ENCODE measurements at regions not wholly inside any gene's neighbourhood (a gene's known extent, or its start where the extent isn't known, plus 50 kb on each side); places are given as distances from the start of the nearest gene placed in this dataset.

DNA sequence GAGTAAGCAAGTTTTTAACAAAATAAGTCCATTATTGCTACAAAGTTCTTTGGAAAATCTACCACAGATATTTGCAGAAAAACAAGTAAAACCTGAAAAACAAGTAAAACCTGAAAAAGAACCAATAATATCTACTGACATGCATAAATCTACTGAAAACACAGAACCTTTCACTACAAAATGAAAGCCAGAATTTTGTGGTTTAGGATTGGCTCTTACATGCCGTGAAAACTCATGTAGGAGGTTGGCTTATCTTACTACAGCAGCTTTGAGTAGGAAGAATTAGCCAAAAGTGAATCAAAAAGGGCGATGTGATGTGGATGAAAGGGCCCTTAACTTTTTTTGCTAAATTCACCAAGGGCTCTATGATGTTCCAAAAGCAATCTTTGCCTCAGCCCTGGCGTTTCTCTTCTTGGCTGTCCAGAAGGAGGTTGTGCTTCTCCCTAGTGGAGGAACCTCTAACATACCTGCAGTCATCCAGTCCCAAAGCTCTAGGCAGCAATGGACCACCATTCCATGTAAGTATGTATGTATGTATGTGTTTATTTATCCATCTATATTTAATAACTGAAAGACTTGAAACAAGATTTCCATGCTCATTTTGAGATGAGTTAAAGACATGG, 93.5 kb upstream of the ZNF804B start:
- CTCF ChIA-PET (ENCODE audit: partially characterized antibody), result interaction anchor here (0.9 kb wide), 1 partner anchor 31 kb away, joined by 4 read pairs; no protein-coding TSS in a partner anchor
- H3K4me2 ChIP-seq (ENCODE audit: insufficient read depth in 1 of 2, low read depth in 2 of 2, low read length in 2 of 2), result no peak overlapping the region
- TF ChIP-seq PHF8 (conservative IDR thresholded peaks at IDR 0.05; ENCODE audit: low read depth, low read length), result no peak
- no peak for TF ChIP-seq TBP (IDR thresholded peaks at IDR 0.05; ENCODE audit: low read depth, low read length)
- no peak for TF ChIP-seq RBBP5 (IDR thresholded peaks at IDR 0.05; ENCODE audit: borderline replicate concordance, low read depth, low read length)

More for the DNA sequence above, 93.5 kb upstream of the ZNF804B start:
- no peaks in the 10 kb centered on the region for H3K23me2 ChIP-seq (ENCODE audit: low read depth, low read length)
- H2AK5ac ChIP-seq (ENCODE audit: low read depth, low read length), result no peak overlapping the region
- no peak overlapping the region for H2BK12ac ChIP-seq (ENCODE audit: low read depth, low read length)
- no peak overlapping the region for H4K8ac ChIP-seq (ENCODE audit: extremely low read depth, insufficient read depth, low read length)
- H3K4ac ChIP-seq (replicated peaks; ENCODE audit: insufficient read length, low read depth, low read length), result no peak overlapping the region
- no peak overlapping the region for H4K5ac ChIP-seq (ENCODE audit: insufficient read length, low read depth, low read length)
- DNase-seq (ENCODE audit: low read depth in 1 of 2, low spot score in 2 of 2) (no peak), FAIRE-seq (no peak)
- H2BK20ac ChIP-seq (ENCODE audit: low read length), result no peak overlapping the region
- no peak overlapping the region for H3K9ac ChIP-seq (replicated peaks in 1 of 4; ENCODE audit: extremely low read depth in 1 of 4, low read depth in 3 of 4, low read length in 3 of 4)
- no peak overlapping the region for H2BK5ac ChIP-seq (ENCODE audit: low read depth, low read length)
- 80% methylated on average over 3 of the region's 3 CpGs; no CpG with 5 or more reads in 1 of the 2 experiments for WGBS, 2 experiments (ENCODE audit: extremely low coverage in 1 of 2, insufficient coverage in 1 of 2, insufficient read length in 1 of 2, insufficient replicate concordance in 2 of 2, low coverage in 1 of 2, low lambda C conversion rate in 2 of 2, missing lambda C conversion rate in 1 of 2)
- no peaks in the 10 kb centered on the region for H3K79me2 ChIP-seq (ENCODE audit: control insufficient read depth in 1 of 2, insufficient read depth in 2 of 2, low read length in 2 of 2)
- H3K4me3 ChIP-seq (ENCODE audit: extremely low read depth in 1 of 4, insufficient read depth in 2 of 4, low read depth in 3 of 4, low read length in 4 of 4), result no peak overlapping the region
- H3K23ac ChIP-seq (ENCODE audit: insufficient read length), result no peak overlapping the region
- H3K27ac ChIP-seq (ENCODE audit: low read depth, low read length), result no peak overlapping the region
- no peaks in the 10 kb centered on the region for H3K36me3 ChIP-seq (ENCODE audit: control insufficient read depth in 2 of 4, insufficient read depth in 4 of 4, low read length in 3 of 4)
- H2BK120ac ChIP-seq (replicated peaks; ENCODE audit: low read depth, low read length), result no peak overlapping the region
- H3K9me3 ChIP-seq (ENCODE audit: insufficient read depth in 2 of 2, low read depth in 1 of 2, low read length in 1 of 2), result no peaks in the 10 kb centered on the region
- POLR2A ChIA-PET (ENCODE audit: partially characterized antibody), result no interaction called here
- no peak overlapping the region for H4K91ac ChIP-seq (replicated peaks; ENCODE audit: insufficient read length, low read length)
- H4K20me1 ChIP-seq (replicated peaks in 1 of 2; ENCODE audit: control insufficient read depth in 1 of 2, insufficient read depth in 2 of 2, low read length in 2 of 2), result no peaks in the 10 kb centered on the region
- H2AFZ ChIP-seq (ENCODE audit: low read length), result no peak overlapping the region
- H3K18ac ChIP-seq (ENCODE audit: extremely low read depth, low read length), result no peak overlapping the region
- H3K27me3 ChIP-seq (replicated peaks in 1 of 4; ENCODE audit: control insufficient read depth in 3 of 4, extremely low read depth in 1 of 4, insufficient read depth in 3 of 4, low read length in 3 of 4), result no peaks in the 10 kb centered on the region
- no peak overlapping the region for H3K14ac ChIP-seq (ENCODE audit: insufficient read length)
- H3K56ac ChIP-seq (replicated peaks; ENCODE audit: insufficient read length, low read depth, low read length), result no peak overlapping the region
- no peak overlapping the region for H2BK15ac ChIP-seq (ENCODE audit: low read length)
- no peaks in the 10 kb centered on the region for H3K79me1 ChIP-seq (ENCODE audit: low read depth, low read length)
- H3K4me1 ChIP-seq (replicated peaks in 1 of 4; ENCODE audit: control insufficient read depth in 3 of 4, insufficient read depth in 4 of 4, low read length in 3 of 4), result peaks cover 0 to 7% (median 5%) of the 10 kb centered on the region in 4 experiments; a peak in 3 of 7 replicates
